GM19351 (cell line): ENCODE measurements at regions not wholly inside any gene's neighbourhood (a gene's known extent, or its start where the extent isn't known, plus 50 kb on each side); places are given as distances from the start of the nearest gene placed in this dataset.

Source experiments
- ATAC-seq: cut with Tn5 transposase; IDR thresholded peaks from one replicate; pipeline ENCODE4 v1.9.1; 2021; ENCODE audit warnings: mild to moderate bottlenecking, moderate library complexity; ENCODE audit not compliant: unreplicated experiment

DNA sequence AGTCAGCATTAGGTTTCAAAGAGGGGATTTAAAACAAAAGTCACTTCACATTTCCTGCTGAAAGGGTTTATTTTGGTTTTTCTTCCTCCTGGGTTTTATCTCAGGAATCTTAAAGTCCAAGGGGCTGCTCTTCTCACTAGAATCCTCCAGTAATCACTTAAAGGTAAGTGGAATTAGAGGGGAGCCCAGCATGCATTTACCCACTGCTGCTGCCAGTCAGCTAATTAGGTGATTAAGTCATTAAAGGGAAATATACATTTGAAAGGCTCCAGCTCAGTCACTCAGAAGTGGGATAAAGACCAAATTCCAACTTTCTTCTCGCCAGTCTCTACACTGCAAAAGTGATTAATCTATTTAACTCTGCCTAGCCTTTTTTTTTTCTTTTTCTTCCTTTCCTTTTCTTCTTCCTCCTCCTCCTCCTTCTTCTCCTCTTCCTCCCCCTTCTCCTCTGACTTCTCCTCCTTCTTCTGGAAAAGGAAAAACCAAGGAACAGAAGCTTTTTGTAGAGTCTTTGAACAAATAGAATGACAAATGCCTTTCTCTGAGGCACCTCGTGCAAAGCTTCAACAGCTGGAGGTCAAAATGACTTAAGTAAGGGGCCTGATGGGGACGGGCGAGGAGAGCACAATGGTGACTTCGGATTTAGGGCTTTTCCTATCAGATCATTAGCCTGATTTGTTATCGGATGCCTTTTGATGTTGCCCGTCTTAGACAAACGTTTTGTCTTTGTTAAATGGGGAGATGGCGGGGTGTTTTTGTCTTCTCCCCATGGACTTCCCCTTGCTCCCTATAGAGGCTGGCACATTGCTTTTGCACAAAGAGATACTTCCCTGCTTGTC is 617.6 kb downstream of the IRX1 start:
- ATAC-seq, result no peak

GRCh38 chr5:4215143-4215542 is 619.5 kb downstream of the IRX1 start:
- no peak for ATAC-seq

- no peak for ATAC-seq
Observed at GRCh38 chr5:4216142-4216541, 620.5 kb downstream of the IRX1 start.

DNA sequence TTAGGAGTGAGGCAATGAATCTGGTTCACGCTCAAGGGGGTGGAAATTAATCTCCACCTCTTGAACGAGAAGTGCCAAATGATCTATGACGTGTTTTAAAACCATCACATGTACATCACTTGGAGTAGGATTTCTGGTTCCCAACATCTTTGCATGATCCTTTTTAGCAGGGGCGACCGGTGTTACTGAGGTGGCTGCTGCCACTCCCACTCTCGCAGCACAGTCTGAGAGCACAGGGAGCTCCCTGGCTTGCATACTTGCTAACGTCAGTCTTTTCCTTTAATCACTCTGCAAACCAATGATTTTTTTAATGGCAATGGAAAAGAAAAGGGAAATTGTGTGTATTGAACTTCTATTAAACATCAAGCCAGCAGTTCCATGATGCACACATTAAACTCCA is 624.4 kb downstream of the IRX1 start:
- no peak for ATAC-seq

- no peak for ATAC-seq
Observed at GRCh38 chr5:4221048-4221447, 625.4 kb downstream of the IRX1 start.

DNA sequence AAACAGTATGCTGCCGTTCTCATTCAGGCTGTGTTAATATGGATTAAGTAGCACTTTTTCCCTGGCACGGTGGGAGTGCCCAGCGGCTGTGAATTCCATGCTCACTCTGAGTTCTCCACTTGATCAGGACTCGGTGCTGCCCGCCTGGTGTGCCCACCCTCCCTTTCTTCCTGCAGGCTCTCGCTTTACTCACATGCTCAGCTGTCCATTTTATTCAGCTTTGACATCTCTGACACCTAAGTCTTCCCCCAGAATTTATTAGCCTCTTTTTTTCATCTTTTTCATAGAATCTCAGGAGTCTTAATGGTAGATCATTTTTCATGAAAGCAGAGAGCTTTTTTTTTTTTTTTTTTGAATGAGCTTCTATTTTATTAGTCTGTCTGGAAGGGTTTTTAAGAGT is 626.5 kb downstream of the IRX1 start:
- ATAC-seq, result no peak

DNA sequence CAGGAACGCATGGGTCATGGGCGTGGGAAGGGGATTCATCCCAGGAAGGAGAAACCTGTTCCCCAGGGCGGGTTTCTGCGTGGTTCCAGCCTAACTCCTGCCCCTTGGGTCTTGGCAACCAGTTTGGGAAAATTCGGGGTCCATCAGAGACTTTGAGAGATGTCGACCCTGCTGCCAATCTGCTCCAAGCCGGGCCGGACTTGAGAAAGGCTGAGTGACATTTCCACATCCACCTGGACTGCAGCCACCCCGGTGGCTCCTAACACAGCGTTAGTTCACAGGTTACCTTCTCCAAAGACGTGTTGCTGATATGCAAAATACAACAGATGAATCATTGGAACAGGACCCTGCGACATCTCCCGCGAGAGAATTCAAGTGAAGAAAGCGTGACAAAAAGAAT is 627.2 kb downstream of the IRX1 start:
- ATAC-seq, result no peak

- no peak for ATAC-seq
Observed at GRCh38 chr5:4225741-4226140, 630.1 kb downstream of the IRX1 start.

DNA sequence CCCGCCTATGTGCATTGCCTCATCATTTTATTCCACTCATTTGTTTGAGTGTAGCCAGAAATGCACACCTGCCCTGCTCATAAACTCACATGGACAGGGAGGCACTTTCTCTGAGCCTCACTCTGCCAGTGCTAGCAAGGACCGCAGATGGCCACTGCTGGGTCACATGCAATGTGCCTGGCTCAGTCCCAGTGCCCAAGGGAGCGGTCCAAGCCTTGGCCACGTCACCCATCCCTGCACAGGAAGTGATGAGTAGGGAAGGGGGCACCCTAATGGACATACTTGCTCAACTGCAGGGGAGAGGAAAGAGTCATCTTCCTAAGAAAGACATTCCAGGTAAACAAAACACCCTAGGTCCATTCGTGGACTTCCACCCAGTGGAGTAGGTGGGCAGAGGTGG is 630.9 kb downstream of the IRX1 start:
- no peak for ATAC-seq

- no peak for ATAC-seq
Observed at GRCh38 chr5:4228708-4229107, 633.1 kb downstream of the IRX1 start.

GRCh38 chr5:4229414-4230292 is 634.0 kb downstream of the IRX1 start:
- ATAC-seq, result no peak

GRCh38 chr5:4230471-4230785 is 634.8 kb downstream of the IRX1 start:
- ATAC-seq, result no peak

- no peak for ATAC-seq
Observed at GRCh38 chr5:4230786-4231641, 635.4 kb downstream of the IRX1 start.

- ATAC-seq, result no peak
Observed at GRCh38 chr5:4232084-4232483, 636.5 kb downstream of the IRX1 start.

GRCh38 chr5:4233671-4234070 is 638.0 kb downstream of the IRX1 start:
- ATAC-seq, result no peak

DNA sequence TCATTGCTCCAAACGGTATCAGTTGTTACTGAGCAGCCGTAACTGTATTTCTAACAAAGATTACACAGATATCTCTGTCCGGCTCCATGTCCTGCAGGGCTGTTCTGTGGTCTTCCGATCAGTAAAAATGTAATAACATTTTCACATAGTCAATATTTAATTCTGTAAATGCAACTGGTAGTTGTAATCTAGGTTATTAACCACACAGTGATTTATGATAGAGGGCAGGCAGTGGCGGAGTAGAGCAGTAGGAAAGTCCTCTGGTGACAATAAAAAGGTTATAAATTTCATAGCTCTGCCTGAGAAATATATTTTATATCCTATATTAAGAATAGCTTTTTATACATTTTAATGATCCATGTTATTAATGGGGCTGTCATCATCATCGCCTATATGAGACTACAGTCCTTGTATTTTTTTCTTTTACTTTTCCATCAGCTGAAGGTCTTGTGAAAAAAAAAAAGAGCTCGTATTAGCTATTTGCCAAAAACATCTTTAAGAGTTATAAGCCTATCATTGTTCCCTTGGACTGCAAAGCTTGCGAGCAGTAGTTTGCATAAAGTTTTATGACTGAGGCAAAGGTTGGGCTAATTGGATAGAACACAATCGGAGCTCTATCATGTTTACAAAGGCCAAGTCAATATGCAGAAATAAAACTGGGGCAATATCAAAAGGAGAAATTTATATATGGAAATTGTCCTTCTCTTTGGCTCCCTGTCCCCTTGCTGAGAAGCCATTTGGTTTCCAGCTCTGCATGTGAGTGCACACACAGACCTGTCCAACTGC is 648.0 kb downstream of the IRX1 start:
- no peak for ATAC-seq

DNA sequence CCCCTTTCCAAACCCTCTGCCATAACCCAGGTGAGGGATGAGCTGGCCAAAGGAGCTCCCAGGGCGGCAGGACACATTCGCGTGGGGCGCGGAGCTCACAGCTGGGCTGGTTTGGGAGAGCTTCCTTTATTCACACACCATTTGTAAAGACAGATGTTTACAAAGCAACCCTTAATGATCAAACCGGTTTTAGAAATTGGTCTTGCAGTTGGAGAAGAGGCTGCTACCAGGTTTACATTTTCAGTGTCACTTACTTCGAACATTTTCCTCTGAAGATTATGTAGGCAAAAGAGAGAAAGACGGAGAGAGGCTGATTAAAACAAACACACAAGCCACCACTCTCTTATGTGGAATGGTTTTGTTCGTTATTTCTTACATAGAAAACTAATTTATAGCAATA is 648.7 kb downstream of the IRX1 start:
- no peak for ATAC-seq

GRCh38 chr5:4245076-4245475 is 649.4 kb downstream of the IRX1 start:
- ATAC-seq, result no peak

GRCh38 chr5:4245511-4245910 is 649.9 kb downstream of the IRX1 start:
- ATAC-seq, result no peak

DNA sequence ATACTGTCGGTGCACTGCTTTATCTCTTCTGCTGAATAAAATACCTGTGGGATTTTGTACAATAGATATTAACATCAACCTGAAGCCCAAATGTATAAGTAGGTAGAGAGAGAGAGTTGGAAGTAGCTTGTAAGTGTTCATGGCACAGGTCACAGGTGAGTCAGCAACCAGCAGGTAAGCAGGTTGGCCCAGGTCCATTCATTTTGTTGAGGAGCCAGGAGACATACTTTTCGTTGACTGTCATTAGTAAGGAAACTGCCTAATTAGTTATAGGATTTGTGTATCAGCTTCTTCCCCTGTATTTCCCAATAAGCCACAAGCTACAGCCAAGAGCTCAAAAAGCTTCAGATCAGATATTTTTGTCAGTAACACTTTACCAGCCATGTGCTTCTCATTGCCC is 650.8 kb downstream of the IRX1 start:
- no peak for ATAC-seq

- no peak for ATAC-seq
Observed at GRCh38 chr5:4250254-4250653, 654.6 kb downstream of the IRX1 start.
